HG03064 (cell line): ENCODE measurements at regions not wholly inside any gene's neighbourhood (a gene's known extent, or its start where the extent isn't known, plus 50 kb on each side); places are given as distances from the start of the nearest gene placed in this dataset.

ENCODE experiments used
- ATAC-seq: cut with Tn5 transposase; IDR thresholded peaks from one replicate; pipeline ENCODE4 v1.9.1; 2021; ENCODE audit warnings: low read depth; ENCODE audit not compliant: unreplicated experiment

GRCh38 chr10:128519581-128519980 is 393.4 kb upstream of the MKI67 start:
- no peak for ATAC-seq

GRCh38 chr10:128520211-128520815 is 394.1 kb upstream of the MKI67 start:
- ATAC-seq = no peak

- no peak for ATAC-seq
These were observed 396.5 kb upstream of the MKI67 start for GRCh38 chr10:128522551-128523308.

- no peak for ATAC-seq
These were observed 399.2 kb upstream of the MKI67 start for GRCh38 chr10:128525444-128525843.

- no peak for ATAC-seq
These were observed 399.7 kb upstream of the MKI67 start for GRCh38 chr10:128525936-128526335.

- no peak for ATAC-seq
These were observed 400.7 kb upstream of the MKI67 start for GRCh38 chr10:128526791-128527375.

GRCh38 chr10:128527711-128528110 is 401.5 kb upstream of the MKI67 start:
- ATAC-seq = no peak

- ATAC-seq = no peak
These were observed 401.9 kb upstream of the MKI67 start for GRCh38 chr10:128528167-128528566.

GRCh38 chr10:128528781-128529180 is 402.6 kb upstream of the MKI67 start:
- ATAC-seq = no peak

- ATAC-seq = no peak
These were observed 403.0 kb upstream of the MKI67 start for GRCh38 chr10:128529225-128529624.

GRCh38 chr10:128530301-128530700 is 404.1 kb upstream of the MKI67 start:
- no peak for ATAC-seq

GRCh38 chr10:128530946-128531345 is 404.7 kb upstream of the MKI67 start:
- ATAC-seq = no peak

GRCh38 chr10:128534686-128535085 is 408.5 kb upstream of the MKI67 start:
- no peak for ATAC-seq

GRCh38 chr10:128536259-128536658 is 410.0 kb upstream of the MKI67 start:
- no peak for ATAC-seq

- ATAC-seq = no peak
These were observed 411.7 kb upstream of the MKI67 start for GRCh38 chr10:128537834-128538330.

- no peak for ATAC-seq
These were observed 412.4 kb upstream of the MKI67 start for GRCh38 chr10:128538671-128539070.

- ATAC-seq = no peak
These were observed 413.4 kb upstream of the MKI67 start for GRCh38 chr10:128539510-128540127.

- no peak for ATAC-seq
These were observed 414.0 kb upstream of the MKI67 start for GRCh38 chr10:128540128-128540762.

- no peak for ATAC-seq
These were observed 414.8 kb upstream of the MKI67 start for GRCh38 chr10:128540781-128541761.
